Erythroblast (primary cell): ENCODE measurements at regions not wholly inside any gene's neighbourhood (a gene's known extent, or its start where the extent isn't known, plus 50 kb on each side); places are given as distances from the start of the nearest gene placed in this dataset.

ENCODE experiments used
- GATA1 ChIP-seq: IDR thresholded peaks from 2 replicates; pipeline ENCODE4 v1.6.1; 2011; ENCODE audit warnings: low read depth, mild to moderate bottlenecking, control low read depth, low read length, moderate library complexity
- POLR2A ChIP-seq: IDR thresholded peaks from 2 replicates; pipeline ENCODE4 v1.6.1; 2011; ENCODE audit warnings: mild to moderate bottlenecking, low read length

GRCh38 chr2:13390676-13391075, 673.9 kb downstream of the TRIB2 start:
- TF ChIP-seq POLR2A (no peak), GATA1 (no peak)
